Lung (tissue), 11 donors: ENCODE measurements at regions not wholly inside any gene's neighbourhood (a gene's known extent, or its start where the extent isn't known, plus 50 kb on each side); places are given as distances from the start of the nearest gene placed in this dataset.

Source experiments
- ATAC-seq: fragments of 200-7000 bp; cut with Tn5 transposase; one replicate; pipeline ENCODE4 v1.9.1; 2020; ENCODE audit warnings: moderate number of reproducible peaks; ENCODE audit not compliant: insufficient read depth, low FRiP score
- DNase-seq, 3 donors: peaks; one replicate each; pipeline ENCODE4 v3.0.0-alpha.2; 2013 to 2017
- H3K27ac ChIP-seq, 2 donors: one replicate each; pipeline ENCODE4 v1.5.1; 2013; ENCODE audit warnings: mild to moderate bottlenecking in 2 of 2, moderate library complexity in 2 of 2, control low read depth in 1 of 2, inconsistent platforms in 1 of 2, low read depth in 1 of 2, low read length in 1 of 2
- H3K27me3 ChIP-seq, 3 donors: one replicate each; pipeline ENCODE4 v1.5.1; 2013; ENCODE audit warnings: low read length in 2 of 3; ENCODE audit not compliant: control insufficient read depth in 3 of 3, insufficient read depth in 3 of 3
- H3K36me3 ChIP-seq, 4 donors: one replicate each; pipeline ENCODE4 v1.5.1; 2013; ENCODE audit warnings: low read length in 4 of 4, mild to moderate bottlenecking in 1 of 4, moderate library complexity in 1 of 4; ENCODE audit not compliant: control insufficient read depth in 4 of 4, insufficient read depth in 4 of 4
- H3K4me1 ChIP-seq, 5 donors: one replicate each; pipeline ENCODE4 v1.5.1; 2013; ENCODE audit warnings: low read length in 5 of 5, mild to moderate bottlenecking in 2 of 5, moderate library complexity in 1 of 5; ENCODE audit not compliant: control insufficient read depth in 5 of 5, insufficient read depth in 5 of 5
- H3K4me3 ChIP-seq: one replicate; pipeline ENCODE4 v1.5.1; 2013; ENCODE audit warnings: mild to moderate bottlenecking, control low read depth, moderate library complexity
- H3K9ac ChIP-seq, 2 donors: one replicate each; pipeline ENCODE4 v1.5.1; 2013; ENCODE audit warnings: low read length in 2 of 2, control low read depth in 1 of 2; ENCODE audit not compliant: insufficient read depth in 1 of 2
- H3K9me3 ChIP-seq, 4 donors: one replicate each; pipeline ENCODE4 v1.5.1; 2013; ENCODE audit warnings: low read length in 3 of 4, mild to moderate bottlenecking in 1 of 4, moderate library complexity in 1 of 4; ENCODE audit not compliant: control insufficient read depth in 4 of 4, insufficient read depth in 3 of 4
- WGBS, 2 donors: extraction: QIAGEN DNeasy Blood & Tissue Kit; methylation state at CpG; one replicate each; pipeline ENCODE4 v1.1.7; 2013; 5-methylcytosine and 5-hydroxymethylcytosine counted together
- TF ChIP-seq, protein P1 (sequence below): IDR thresholded peaks from 2 replicates; pipeline ENCODE4 v1.5.1; 2012; ENCODE audit warnings: mild to moderate bottlenecking; ENCODE audit errors: control extremely low read depth, extremely low read depth
- donor health status: control.
- donor health status: control.
- donor health status: Bipolar disorder and iron deficiency.
- donor health status: healthy.
- donor health status: DM: yes; HTN: yes; CAD: no.

DNA sequence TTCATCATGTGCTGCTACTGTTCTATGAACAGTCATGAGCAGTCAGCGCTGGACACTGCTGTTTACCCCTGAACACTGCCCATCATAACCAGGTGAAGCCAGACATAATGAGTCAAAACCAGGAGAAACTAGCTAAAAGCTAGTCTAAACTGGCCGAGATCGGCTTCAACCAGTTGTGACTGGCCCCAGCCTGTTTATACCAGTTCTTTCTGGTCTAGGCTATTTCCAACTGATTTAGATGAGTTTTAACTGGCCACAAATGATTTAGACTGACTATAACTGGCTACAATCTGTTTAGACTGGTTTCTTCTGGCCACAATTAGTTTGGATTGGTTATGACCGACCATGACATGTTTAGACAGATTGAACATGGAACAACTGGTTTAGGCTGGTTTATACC lies 348.3 kb upstream of the CAMK1G start:
- no peak for DNase-seq
- no peak overlapping the region for H3K27ac ChIP-seq
- WGBS, 2 donors = 93 to 96% methylated on average over 4 of the region's 4 CpGs
- H3K9me3 ChIP-seq = peaks cover 0 to 15% (median 2%) of the 10 kb centered on the region in 4 donors
- no peaks in the 10 kb centered on the region for H3K36me3 ChIP-seq
- H3K4me3 ChIP-seq = no peak overlapping the region
- H3K9ac ChIP-seq = no peak overlapping the region
- H3K4me1 ChIP-seq = no peaks in the 10 kb centered on the region
- no peak for ATAC-seq
- TF ChIP-seq, protein P1, sequence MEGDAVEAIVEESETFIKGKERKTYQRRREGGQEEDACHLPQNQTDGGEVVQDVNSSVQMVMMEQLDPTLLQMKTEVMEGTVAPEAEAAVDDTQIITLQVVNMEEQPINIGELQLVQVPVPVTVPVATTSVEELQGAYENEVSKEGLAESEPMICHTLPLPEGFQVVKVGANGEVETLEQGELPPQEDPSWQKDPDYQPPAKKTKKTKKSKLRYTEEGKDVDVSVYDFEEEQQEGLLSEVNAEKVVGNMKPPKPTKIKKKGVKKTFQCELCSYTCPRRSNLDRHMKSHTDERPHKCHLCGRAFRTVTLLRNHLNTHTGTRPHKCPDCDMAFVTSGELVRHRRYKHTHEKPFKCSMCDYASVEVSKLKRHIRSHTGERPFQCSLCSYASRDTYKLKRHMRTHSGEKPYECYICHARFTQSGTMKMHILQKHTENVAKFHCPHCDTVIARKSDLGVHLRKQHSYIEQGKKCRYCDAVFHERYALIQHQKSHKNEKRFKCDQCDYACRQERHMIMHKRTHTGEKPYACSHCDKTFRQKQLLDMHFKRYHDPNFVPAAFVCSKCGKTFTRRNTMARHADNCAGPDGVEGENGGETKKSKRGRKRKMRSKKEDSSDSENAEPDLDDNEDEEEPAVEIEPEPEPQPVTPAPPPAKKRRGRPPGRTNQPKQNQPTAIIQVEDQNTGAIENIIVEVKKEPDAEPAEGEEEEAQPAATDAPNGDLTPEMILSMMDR = no peak
- H3K27me3 ChIP-seq = peaks cover 0 to 6% (median 0%) of the 10 kb centered on the region in 3 donors

DNA sequence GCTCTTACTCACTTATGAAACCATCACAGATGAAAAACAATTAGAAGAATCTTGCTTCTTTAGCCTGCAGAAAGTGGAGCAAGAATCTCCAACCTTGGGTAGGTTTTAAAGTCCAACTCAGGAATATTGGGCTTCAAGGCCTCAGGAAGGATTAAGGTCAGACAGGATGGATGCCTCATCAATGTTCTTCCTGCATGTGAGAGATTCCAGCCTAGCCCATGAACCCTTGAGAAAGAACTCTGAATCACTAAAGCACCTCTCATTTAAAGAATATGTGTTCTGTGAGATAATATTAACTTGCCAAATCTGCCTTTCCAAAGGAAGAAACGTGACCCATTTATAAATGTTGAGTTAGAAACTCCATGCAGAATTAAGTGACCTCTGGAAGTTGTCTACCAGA lies 345.2 kb upstream of the CAMK1G start:
- Histone ChIP-seq H3K27ac (no peak overlapping the region), H3K27me3 (peaks cover 0 to 4% (median under 1%) of the 10 kb centered on the region in 3 donors), H3K36me3 (no peaks in the 10 kb centered on the region), H3K9ac (no peak overlapping the region), H3K4me3 (no peak overlapping the region), H3K4me1 (no peaks in the 10 kb centered on the region), H3K9me3 (peaks cover 0 to 4% (median 0%) of the 10 kb centered on the region in 4 donors)
- WGBS, 2 donors = 56 to 75% methylated on average over 1 of the region's 1 CpG
- ATAC-seq (no peak), DNase-seq (no peak)
- TF ChIP-seq, protein P1 = no peak

DNA sequence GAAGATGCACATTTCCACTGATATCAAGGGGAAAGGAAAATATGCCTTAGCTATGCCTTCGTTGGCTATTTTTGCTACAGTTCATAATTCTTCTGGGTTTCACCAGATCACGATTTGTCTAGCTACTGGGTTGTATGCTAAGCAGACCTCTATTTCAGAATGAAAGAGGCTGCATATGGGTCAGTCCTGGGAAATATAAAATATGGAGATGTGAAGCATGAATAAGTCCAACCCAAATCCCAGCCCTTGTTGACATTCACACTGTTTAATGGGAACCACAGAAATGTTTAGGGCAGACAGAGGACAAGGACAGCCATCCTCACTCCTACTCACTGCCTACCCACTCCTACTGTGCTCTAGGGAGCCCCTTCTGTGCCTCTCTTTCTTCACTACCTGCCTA lies 343.2 kb upstream of the CAMK1G start:
- Histone ChIP-seq H3K9me3 (peaks cover 0 to 4% (median 0%) of the 10 kb centered on the region in 4 donors), H3K36me3 (no peaks in the 10 kb centered on the region), H3K27me3 (peaks cover 0 to 4% (median 3%) of the 10 kb centered on the region in 3 donors), H3K4me1 (no peaks in the 10 kb centered on the region), H3K4me3 (no peak overlapping the region), H3K27ac (no peak overlapping the region), H3K9ac (no peak overlapping the region)
- ATAC-seq = no peak
- TF ChIP-seq, protein P1 = no peak
- no peak for DNase-seq
- WGBS, 2 donors = 78 to 86% methylated on average over 2 of the region's 2 CpGs

DNA sequence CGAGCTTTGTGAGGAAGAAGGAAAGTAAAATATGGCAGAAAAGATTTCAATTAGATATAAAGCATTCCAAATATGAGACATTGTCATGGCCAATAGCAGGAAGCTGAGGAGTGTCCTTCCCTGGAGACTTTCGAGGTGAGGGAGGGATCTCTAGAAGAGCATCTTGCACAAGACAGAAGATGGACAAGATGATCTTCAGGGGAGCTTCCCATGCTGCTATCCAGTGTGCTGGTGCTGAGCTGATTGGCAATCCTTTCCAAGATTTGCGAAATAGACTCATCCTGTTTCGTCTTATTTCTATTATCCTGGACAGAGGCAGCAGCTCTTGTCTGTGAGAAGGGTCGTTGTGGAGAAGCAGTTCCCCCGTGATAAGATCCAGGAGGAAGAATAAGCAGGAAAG lies 342.0 kb upstream of the CAMK1G start:
- WGBS, 2 donors = 63 to 70% methylated on average over 6 of the region's 6 CpGs

More for the DNA sequence above, 342.0 kb upstream of the CAMK1G start:
- peaks cover 0 to 4% (median 3%) of the 10 kb centered on the region in 3 donors for H3K27me3 ChIP-seq
- TF ChIP-seq, protein P1 = no peak
- no peak overlapping the region for H3K9ac ChIP-seq
- no peaks in the 10 kb centered on the region for H3K4me1 ChIP-seq
- no peaks in the 10 kb centered on the region for H3K36me3 ChIP-seq
- no peak overlapping the region for H3K4me3 ChIP-seq
- peaks cover 0 to 4% (median 0%) of the 10 kb centered on the region in 4 donors for H3K9me3 ChIP-seq
- peak; percentile 31 to 74 (median 31) for DNase-seq
- no peak for ATAC-seq
- no peak overlapping the region for H3K27ac ChIP-seq
